ENCODE measurements at regions not wholly inside any gene's neighbourhood (a gene's known extent, or its start where the extent isn't known, plus 50 kb on each side); places are given as distances from the start of the nearest gene placed in this dataset.

- Histone ChIP-seq H3K27me3 (ENCODE audit: insufficient read depth, low read length, poor library complexity) (peaks cover 4% of the 10 kb centered on the region), H3K9ac (ENCODE audit: low read depth, low read length) (no peak overlapping the region), H3K4me3 (ENCODE audit: low read depth in 1 of 2, low read length in 2 of 2) (no peak overlapping the region), H4K20me1 (ENCODE audit: insufficient read depth, low read length) (no peaks in the 10 kb centered on the region), H3K4me2 (ENCODE audit: insufficient read depth, low read length) (no peak overlapping the region), H3K4me1 (ENCODE audit: insufficient read depth, low read length) (no peaks in the 10 kb centered on the region), H3K36me3 (ENCODE audit: insufficient read depth, low read length) (no peaks in the 10 kb centered on the region), H3K9me3 (ENCODE audit: insufficient read depth, low read length, severe bottlenecking) (no peaks in the 10 kb centered on the region), H2AFZ (ENCODE audit: low read depth, low read length) (no peak overlapping the region), H3K79me2 (ENCODE audit: insufficient read depth, low read length) (no peaks in the 10 kb centered on the region), H3K27ac (ENCODE audit: low read length) (no peak overlapping the region)
- DNase-seq (no peak), ATAC-seq (ENCODE audit: insufficient read depth, low read depth) (no peak)
- TF ChIP-seq EZH2 (IDR thresholded peaks at IDR 0.05; ENCODE audit: borderline replicate concordance, low read depth, low read length, severe bottlenecking) (no peak), CTCF (IDR thresholded peaks at IDR 0.05; ENCODE audit: borderline replicate concordance, extremely low read depth, low read length, poor library complexity, severe bottlenecking) (no peak)
Measured at GRCh38 chr2:217413193-217413592, 553.3 kb upstream of the TNP1 start.

GRCh38 chr2:217412721-217413120, 552.9 kb upstream of the TNP1 start:
- no peaks in the 10 kb centered on the region for H3K9me3 ChIP-seq (ENCODE audit: insufficient read depth, low read length, severe bottlenecking)
- H2AFZ ChIP-seq (ENCODE audit: low read depth, low read length) = no peak overlapping the region
- TF ChIP-seq CTCF (IDR thresholded peaks at IDR 0.05; ENCODE audit: borderline replicate concordance, extremely low read depth, low read length, poor library complexity, severe bottlenecking) (no peak), EZH2 (IDR thresholded peaks at IDR 0.05; ENCODE audit: borderline replicate concordance, low read depth, low read length, severe bottlenecking) (no peak)
- H3K9ac ChIP-seq (ENCODE audit: low read depth, low read length) = no peak overlapping the region
- H3K4me1 ChIP-seq (ENCODE audit: insufficient read depth, low read length) = no peaks in the 10 kb centered on the region
- no peak overlapping the region for H3K4me2 ChIP-seq (ENCODE audit: insufficient read depth, low read length)
- H3K4me3 ChIP-seq (ENCODE audit: low read depth in 1 of 2, low read length in 2 of 2) = no peak overlapping the region
- H4K20me1 ChIP-seq (ENCODE audit: insufficient read depth, low read length) = no peaks in the 10 kb centered on the region
- ATAC-seq (ENCODE audit: insufficient read depth, low read depth) (no peak), DNase-seq (no peak)
- no peaks in the 10 kb centered on the region for H3K79me2 ChIP-seq (ENCODE audit: insufficient read depth, low read length)
- no peak overlapping the region for H3K27ac ChIP-seq (ENCODE audit: low read length)
- no peaks in the 10 kb centered on the region for H3K36me3 ChIP-seq (ENCODE audit: insufficient read depth, low read length)
- no peaks in the 10 kb centered on the region for H3K27me3 ChIP-seq (ENCODE audit: insufficient read depth, low read length, poor library complexity)

GRCh38 chr2:217412277-217412676, 552.4 kb upstream of the TNP1 start:
- TF ChIP-seq EZH2 (IDR thresholded peaks at IDR 0.05; ENCODE audit: borderline replicate concordance, low read depth, low read length, severe bottlenecking) (no peak), CTCF (IDR thresholded peaks at IDR 0.05; ENCODE audit: borderline replicate concordance, extremely low read depth, low read length, poor library complexity, severe bottlenecking) (no peak)
- H4K20me1 ChIP-seq (ENCODE audit: insufficient read depth, low read length) = no peaks in the 10 kb centered on the region
- DNase-seq (no peak), ATAC-seq (ENCODE audit: insufficient read depth, low read depth) (no peak)
- no peaks in the 10 kb centered on the region for H3K36me3 ChIP-seq (ENCODE audit: insufficient read depth, low read length)
- no peak overlapping the region for H3K4me2 ChIP-seq (ENCODE audit: insufficient read depth, low read length)
- no peak overlapping the region for H3K4me3 ChIP-seq (ENCODE audit: low read depth in 1 of 2, low read length in 2 of 2)
- H2AFZ ChIP-seq (ENCODE audit: low read depth, low read length) = no peak overlapping the region
- no peak overlapping the region for H3K9ac ChIP-seq (ENCODE audit: low read depth, low read length)
- H3K27ac ChIP-seq (ENCODE audit: low read length) = no peak overlapping the region
- no peaks in the 10 kb centered on the region for H3K27me3 ChIP-seq (ENCODE audit: insufficient read depth, low read length, poor library complexity)
- no peaks in the 10 kb centered on the region for H3K4me1 ChIP-seq (ENCODE audit: insufficient read depth, low read length)
- H3K79me2 ChIP-seq (ENCODE audit: insufficient read depth, low read length) = no peaks in the 10 kb centered on the region
- no peaks in the 10 kb centered on the region for H3K9me3 ChIP-seq (ENCODE audit: insufficient read depth, low read length, severe bottlenecking)

- Histone ChIP-seq H3K27ac (ENCODE audit: low read length) (no peak overlapping the region), H3K9me3 (ENCODE audit: insufficient read depth, low read length, severe bottlenecking) (no peaks in the 10 kb centered on the region), H3K4me3 (ENCODE audit: low read depth in 1 of 2, low read length in 2 of 2) (no peak overlapping the region), H2AFZ (ENCODE audit: low read depth, low read length) (no peak overlapping the region), H3K4me2 (ENCODE audit: insufficient read depth, low read length) (no peak overlapping the region), H3K27me3 (ENCODE audit: insufficient read depth, low read length, poor library complexity) (no peaks in the 10 kb centered on the region), H3K36me3 (ENCODE audit: insufficient read depth, low read length) (no peaks in the 10 kb centered on the region), H3K4me1 (ENCODE audit: insufficient read depth, low read length) (no peaks in the 10 kb centered on the region), H3K79me2 (ENCODE audit: insufficient read depth, low read length) (no peaks in the 10 kb centered on the region), H3K9ac (ENCODE audit: low read depth, low read length) (no peak overlapping the region), H4K20me1 (ENCODE audit: insufficient read depth, low read length) (no peaks in the 10 kb centered on the region)
- ATAC-seq (ENCODE audit: insufficient read depth, low read depth) = no peak
- TF ChIP-seq EZH2 (IDR thresholded peaks at IDR 0.05; ENCODE audit: borderline replicate concordance, low read depth, low read length, severe bottlenecking) (no peak), CTCF (IDR thresholded peaks at IDR 0.05; ENCODE audit: borderline replicate concordance, extremely low read depth, low read length, poor library complexity, severe bottlenecking) (no peak)
- DNase-seq = no peak
Measured at GRCh38 chr2:217410681-217410960, 550.8 kb upstream of the TNP1 start.
